DOHH2 (cell line): ENCODE measurements at regions not wholly inside any gene's neighbourhood (a gene's known extent, or its start where the extent isn't known, plus 50 kb on each side); places are given as distances from the start of the nearest gene placed in this dataset.

Experiments
- H3F3A ChIP-seq: fragments of 200-600 bp; sonication (generic), shearing (Covaris generic); 2 replicates; pipeline ENCODE4 v1.6.0; 2016; ENCODE audit warnings: antibody characterized with exemption, mild to moderate bottlenecking; ENCODE audit not compliant: control insufficient read depth, insufficient read depth
- H3K27ac ChIP-seq: fragments of 200-600 bp; sonication (generic); 2 replicates; pipeline ENCODE4 v1.5.1; 2014; ENCODE audit warnings: low read depth, mild to moderate bottlenecking, low read length, moderate library complexity
- H3K27me3 ChIP-seq: fragments of 200-600 bp; sonication (generic); 2 replicates; pipeline ENCODE4 v1.6.1; 2014; ENCODE audit warnings: mild to moderate bottlenecking, low read length, mixed read lengths; ENCODE audit not compliant: control insufficient read depth
- H3K36me3 ChIP-seq: fragments of 200-600 bp; sonication (generic); 2 replicates; pipeline ENCODE4 v1.6.1; 2014; ENCODE audit warnings: mild to moderate bottlenecking, low read length, moderate library complexity, mixed read lengths; ENCODE audit not compliant: control insufficient read depth
- H3K4me1 ChIP-seq: fragments of 200-600 bp; sonication (generic); 2 replicates; pipeline ENCODE4 v1.6.1; 2014; ENCODE audit warnings: mild to moderate bottlenecking, low read length, mixed read lengths; ENCODE audit not compliant: control insufficient read depth
- H3K4me2 ChIP-seq: fragments of 200-600 bp; sonication (generic); 2 replicates; pipeline ENCODE4 v1.6.0; 2014; ENCODE audit warnings: mild to moderate bottlenecking, low read length, moderate library complexity
- H3K4me3 ChIP-seq: fragments of 200-600 bp; sonication (generic); 2 replicates; pipeline ENCODE4 v1.5.1; 2014; ENCODE audit warnings: mild to moderate bottlenecking, low read length, mixed read lengths
- H3K79me2 ChIP-seq: fragments of 200-600 bp; sonication (generic); 2 replicates; pipeline ENCODE4 v1.6.1; 2014; ENCODE audit warnings: mild to moderate bottlenecking, low read length, mixed read lengths; ENCODE audit not compliant: control insufficient read depth
- H3K9me2 ChIP-seq: fragments of 200-600 bp; sonication (generic); replicated peaks from 2 replicates; pipeline ENCODE4 v1.6.1; 2014; ENCODE audit warnings: mild to moderate bottlenecking, low read length, mixed read lengths; ENCODE audit not compliant: control insufficient read depth
- H3K9me3 ChIP-seq: fragments of 200-600 bp; sonication (generic); 2 replicates; pipeline ENCODE4 v1.6.1; 2014; ENCODE audit warnings: antibody characterized with exemption, low read length, mixed read lengths; ENCODE audit not compliant: control insufficient read depth, insufficient read depth
- H4K20me1 ChIP-seq: fragments of 200-600 bp; sonication (generic); 2 replicates; pipeline ENCODE4 v1.6.0; 2014; ENCODE audit warnings: low read depth, mild to moderate bottlenecking, antibody characterized with exemption, low read length, moderate library complexity; ENCODE audit not compliant: control insufficient read depth, insufficient read depth
- EZH2phosphoT487 ChIP-seq: fragments of 200-600 bp; sonication (generic); IDR thresholded peaks from 2 replicates; pipeline ENCODE4 v1.6.1; 2017; ENCODE audit warnings: borderline replicate concordance, mild to moderate bottlenecking, antibody characterized with exemption, low read length, moderate library complexity, mixed read lengths
- TF ChIP-seq, protein P1 (sequence below): fragments of 200-600 bp; sonication (generic); IDR thresholded peaks from one replicate; pipeline ENCODE4 v1.5.1; 2014; ENCODE audit warnings: antibody characterized with exemption, mild to moderate bottlenecking, low read depth, low read length; ENCODE audit not compliant: poor library complexity, severe bottlenecking

DNA sequence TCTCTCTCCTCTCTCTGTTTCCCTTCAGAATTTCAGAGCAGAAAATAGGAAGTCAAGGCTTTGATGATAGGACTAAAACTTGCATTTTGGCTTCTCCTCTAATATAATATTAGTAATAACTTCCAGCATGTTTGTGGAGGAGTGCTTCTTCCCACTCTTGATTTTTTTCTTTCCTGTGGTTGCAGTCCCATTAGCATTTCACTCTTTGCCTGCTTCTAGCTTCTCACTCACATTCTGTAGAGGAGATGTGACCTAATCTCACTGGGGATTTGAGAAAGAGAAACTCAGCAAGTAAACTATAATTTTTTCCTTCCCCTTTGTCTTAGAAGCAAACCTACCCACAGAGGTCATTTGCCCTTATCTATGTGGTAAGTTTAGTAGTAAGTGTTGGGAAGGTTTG lies 169.4 kb upstream of the HTR2A start:
- H4K20me1 ChIP-seq = no peaks in the 10 kb centered on the region
- H3K27ac ChIP-seq = no peak overlapping the region
- H3K9me3 ChIP-seq = no peaks in the 10 kb centered on the region
- H3K27me3 ChIP-seq = 0 out of 2 replicates have a peak, but pooled peaks cover 3% of the 10 kb centered on the region
- H3K9me2 ChIP-seq = no peaks in the 10 kb centered on the region
- H3K36me3 ChIP-seq = no peaks in the 10 kb centered on the region
- no peaks in the 10 kb centered on the region for H3K79me2 ChIP-seq
- H3K4me1 ChIP-seq = no peaks in the 10 kb centered on the region
- TF ChIP-seq EZH2phosphoT487 = no peak
- TF ChIP-seq, protein P1, sequence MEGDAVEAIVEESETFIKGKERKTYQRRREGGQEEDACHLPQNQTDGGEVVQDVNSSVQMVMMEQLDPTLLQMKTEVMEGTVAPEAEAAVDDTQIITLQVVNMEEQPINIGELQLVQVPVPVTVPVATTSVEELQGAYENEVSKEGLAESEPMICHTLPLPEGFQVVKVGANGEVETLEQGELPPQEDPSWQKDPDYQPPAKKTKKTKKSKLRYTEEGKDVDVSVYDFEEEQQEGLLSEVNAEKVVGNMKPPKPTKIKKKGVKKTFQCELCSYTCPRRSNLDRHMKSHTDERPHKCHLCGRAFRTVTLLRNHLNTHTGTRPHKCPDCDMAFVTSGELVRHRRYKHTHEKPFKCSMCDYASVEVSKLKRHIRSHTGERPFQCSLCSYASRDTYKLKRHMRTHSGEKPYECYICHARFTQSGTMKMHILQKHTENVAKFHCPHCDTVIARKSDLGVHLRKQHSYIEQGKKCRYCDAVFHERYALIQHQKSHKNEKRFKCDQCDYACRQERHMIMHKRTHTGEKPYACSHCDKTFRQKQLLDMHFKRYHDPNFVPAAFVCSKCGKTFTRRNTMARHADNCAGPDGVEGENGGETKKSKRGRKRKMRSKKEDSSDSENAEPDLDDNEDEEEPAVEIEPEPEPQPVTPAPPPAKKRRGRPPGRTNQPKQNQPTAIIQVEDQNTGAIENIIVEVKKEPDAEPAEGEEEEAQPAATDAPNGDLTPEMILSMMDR = no peak
- no peak overlapping the region for H3K4me2 ChIP-seq
- H3F3A ChIP-seq = no peaks in the 10 kb centered on the region
- H3K4me3 ChIP-seq = no peak overlapping the region

DNA sequence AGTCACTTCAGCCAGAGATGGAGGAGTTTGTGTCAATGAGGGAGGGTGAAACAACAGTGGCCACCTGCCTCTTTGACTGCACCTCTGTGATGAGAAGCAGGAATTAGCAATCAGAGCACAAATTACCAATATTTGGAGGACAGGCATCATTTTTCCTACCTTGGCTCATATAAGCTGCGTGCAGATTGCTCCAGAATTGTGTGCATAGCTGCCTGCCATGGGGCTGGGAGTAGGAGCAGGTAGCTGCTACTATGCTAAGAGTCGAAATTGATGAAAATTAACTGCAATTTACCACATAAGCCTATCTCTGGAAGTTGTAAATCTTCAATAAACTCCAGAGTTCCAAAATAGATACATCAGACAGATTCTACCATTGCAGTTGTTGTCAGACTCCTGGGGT lies 167.5 kb upstream of the HTR2A start:
- Histone ChIP-seq H3K36me3 (no peaks in the 10 kb centered on the region), H3K27ac (no peak overlapping the region), H3K9me2 (no peaks in the 10 kb centered on the region), H4K20me1 (no peaks in the 10 kb centered on the region), H3F3A (no peaks in the 10 kb centered on the region), H3K4me2 (no peak overlapping the region), H3K4me3 (no peak overlapping the region), H3K79me2 (no peaks in the 10 kb centered on the region), H3K9me3 (no peaks in the 10 kb centered on the region), H3K4me1 (no peaks in the 10 kb centered on the region), H3K27me3 (0 out of 2 replicates have a peak, but pooled peaks cover 3% of the 10 kb centered on the region)
- TF ChIP-seq, protein P1 = no peak
- no peak for TF ChIP-seq EZH2phosphoT487

DNA sequence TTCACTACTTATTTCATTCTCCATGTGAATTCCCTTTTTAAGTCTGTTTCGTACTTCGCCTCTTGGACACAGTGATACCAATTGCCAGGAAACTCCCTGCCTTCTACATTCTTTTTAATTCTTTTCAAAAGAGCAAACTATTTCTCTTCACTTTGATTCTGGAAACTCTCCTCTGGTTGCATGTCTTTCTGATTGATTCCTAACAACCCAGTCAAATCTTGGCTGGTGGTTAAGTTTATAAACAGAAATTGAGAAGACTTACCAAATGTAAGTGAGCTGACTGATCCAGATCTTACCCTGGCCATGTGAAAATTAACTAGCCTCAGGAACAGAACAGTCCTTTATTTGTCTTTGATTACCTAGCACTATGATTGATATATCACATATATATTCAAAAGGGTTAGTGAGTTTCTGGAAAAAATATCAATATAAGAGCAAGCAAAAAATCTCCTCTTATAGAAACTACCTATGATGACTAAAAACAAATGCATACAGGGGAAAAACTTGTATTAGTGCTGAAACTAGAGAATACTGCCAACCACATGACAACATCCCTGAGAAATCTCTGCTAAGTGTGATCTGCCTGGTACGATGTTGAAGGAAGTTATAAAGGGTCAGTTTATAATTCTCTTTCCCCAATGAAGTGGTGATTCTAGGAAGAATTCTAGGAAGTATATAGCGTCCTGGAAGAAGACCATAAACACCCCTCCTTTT lies 152.6 kb upstream of the HTR2A start:
- Histone ChIP-seq H3K79me2 (no peaks in the 10 kb centered on the region), H3K4me1 (no peaks in the 10 kb centered on the region), H3K27me3 (no peaks in the 10 kb centered on the region), H3K4me2 (no peak overlapping the region), H3F3A (no peaks in the 10 kb centered on the region), H4K20me1 (no peaks in the 10 kb centered on the region), H3K9me3 (no peaks in the 10 kb centered on the region), H3K4me3 (no peak overlapping the region), H3K36me3 (no peaks in the 10 kb centered on the region), H3K27ac (no peak overlapping the region), H3K9me2 (no peaks in the 10 kb centered on the region)
- no peak for TF ChIP-seq EZH2phosphoT487
- TF ChIP-seq, protein P1 = no peak
